RKO (cell line): ENCODE measurements at regions not wholly inside any gene's neighbourhood (a gene's known extent, or its start where the extent isn't known, plus 50 kb on each side); places are given as distances from the start of the nearest gene placed in this dataset.
"Not testable (repeated sequence)": the region's sequence is repeated elsewhere in the genome, so short reads cannot be mapped to it uniquely, and the experiment has no call there.

ENCODE experiments used
- DNase-seq: peaks from one replicate; pipeline ENCODE4 v3.0.0-alpha.2; 2016; ENCODE audit warnings: low spot score

GRCh38 chr21:38614558-38614957, 116.3 kb upstream of the ERG start:
- DNase-seq = no peak

DNA sequence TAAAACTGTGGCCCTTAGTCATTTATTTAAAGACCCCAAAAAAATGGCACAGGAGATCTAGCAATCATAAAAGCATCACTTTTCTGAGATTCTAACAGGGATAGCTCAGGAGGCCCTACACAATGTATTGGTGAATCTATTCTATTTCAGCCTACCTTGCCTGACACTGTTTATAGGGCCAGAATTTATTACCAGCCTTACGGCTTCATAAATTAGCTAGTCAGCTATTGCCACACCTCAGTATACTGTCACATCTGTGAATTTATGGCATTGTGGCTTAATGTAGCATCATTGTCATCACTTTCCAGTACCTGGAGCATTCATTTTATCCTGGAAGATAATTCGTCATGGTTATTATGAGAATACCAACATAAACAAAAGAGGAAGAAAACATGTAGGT, 121.2 kb upstream of the ERG start:
- DNase-seq = no peak

DNA sequence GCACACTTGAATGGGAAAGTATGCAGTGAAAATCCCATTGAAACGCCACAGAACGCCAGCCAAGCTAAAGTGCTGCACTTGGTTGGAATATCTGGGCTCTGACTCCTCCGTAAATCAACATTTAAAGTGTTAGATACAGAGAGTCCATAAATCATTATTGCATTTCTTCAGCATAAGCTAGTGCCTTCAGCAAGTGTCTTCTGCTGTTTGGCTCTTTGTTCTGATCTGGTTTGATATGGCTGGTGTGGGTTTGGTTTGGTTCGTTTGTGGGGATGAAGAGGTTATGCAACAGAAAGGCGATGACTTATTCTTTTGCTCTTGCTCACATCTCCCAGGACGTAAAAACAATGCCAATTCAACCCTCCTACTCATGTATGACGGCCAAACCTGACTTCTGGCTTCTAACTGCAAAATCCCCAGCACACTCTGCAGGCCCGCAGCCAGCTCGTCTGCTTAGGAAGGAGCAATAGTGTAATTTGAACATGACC, 121.8 kb upstream of the ERG start:
- DNase-seq = no peak

DNA sequence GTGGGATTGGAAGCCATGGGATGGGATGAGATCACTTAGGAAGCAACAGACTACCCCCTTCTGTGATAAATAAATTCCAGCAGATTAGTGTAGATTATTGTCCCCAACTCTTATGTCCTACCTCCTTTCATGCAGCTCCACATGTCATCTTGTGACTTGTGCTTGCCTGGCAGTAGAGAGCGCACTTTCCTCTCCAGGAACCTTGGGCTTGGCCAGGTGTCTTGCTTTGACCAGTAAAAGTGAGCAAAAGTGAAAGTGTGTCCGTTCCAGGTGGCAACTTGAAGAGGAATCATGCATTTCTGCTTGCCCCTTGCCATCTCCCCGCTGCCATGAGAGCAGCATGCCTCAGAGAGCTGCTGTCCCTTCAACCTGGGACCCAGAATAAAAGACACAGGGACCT, 122.9 kb upstream of the ERG start:
- DNase-seq = no peak

DNA sequence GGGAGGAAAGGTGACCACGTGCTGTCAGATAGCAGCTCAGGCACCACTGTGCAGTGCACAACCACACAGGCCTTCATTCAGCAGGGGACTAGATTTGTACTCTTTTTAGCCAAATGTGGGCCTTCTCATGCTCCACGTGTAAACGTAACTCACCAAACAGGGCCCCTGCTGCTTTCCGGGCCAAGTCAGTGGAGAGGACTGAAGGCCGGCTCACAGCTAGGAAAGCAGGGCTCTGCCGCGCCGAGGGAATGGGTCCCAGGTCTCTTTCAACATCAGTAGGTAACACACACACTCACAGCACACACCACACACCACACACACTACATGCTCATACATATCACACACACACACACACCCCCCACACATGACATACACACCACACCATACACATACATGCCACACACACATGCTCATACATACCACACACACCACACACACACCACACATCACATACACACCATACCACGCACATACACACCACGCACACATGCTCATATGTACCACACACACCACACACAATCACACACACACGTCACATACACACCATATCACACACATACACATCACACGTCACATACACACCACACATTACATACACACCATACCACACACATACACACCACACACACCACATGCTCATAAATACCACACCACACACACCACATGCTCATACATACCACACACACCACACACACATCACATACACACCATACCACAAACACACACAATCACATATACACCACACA, 124.0 kb upstream of the ERG start:
- no peak for DNase-seq

GRCh38 chr21:38622827-38623209, 124.5 kb upstream of the ERG start:
- DNase-seq = no peak

DNA sequence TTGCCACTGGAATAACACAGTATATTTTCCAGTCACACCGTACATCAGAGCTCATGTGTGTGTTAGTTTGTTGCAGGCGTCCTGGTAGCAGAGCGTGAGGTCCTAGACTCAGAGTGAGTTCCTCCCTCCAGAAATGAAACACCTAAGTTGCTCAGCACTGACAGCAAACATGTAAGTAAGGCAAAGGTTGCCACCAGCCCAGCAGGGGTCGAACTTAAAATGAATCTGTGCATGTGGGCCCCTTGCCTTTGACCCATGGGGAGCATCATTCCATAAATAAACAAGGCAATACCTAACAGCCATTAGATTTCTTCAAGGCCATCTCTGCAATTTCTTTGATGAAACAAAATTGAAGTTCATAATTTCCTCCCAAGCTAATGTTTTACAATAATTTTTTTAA, 125.3 kb upstream of the ERG start:
- no peak for DNase-seq

DNA sequence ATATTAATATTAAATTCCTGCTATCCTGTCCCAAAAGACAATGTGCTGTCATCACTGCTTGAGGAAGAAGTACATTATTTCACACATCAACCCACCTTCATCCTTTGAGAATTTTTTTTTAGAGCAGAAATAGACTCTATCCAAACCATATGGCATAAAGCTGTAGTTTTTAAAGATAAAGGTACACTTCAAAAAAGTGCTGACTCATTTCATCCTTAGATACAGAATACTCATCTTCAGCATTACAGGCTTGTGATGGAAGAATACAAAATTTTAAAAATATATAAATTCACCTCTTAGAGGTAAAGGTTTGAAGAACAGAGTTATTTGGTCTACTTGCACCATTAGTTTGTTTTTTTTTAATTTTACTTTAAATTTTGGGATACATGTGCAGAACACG, 126.7 kb upstream of the ERG start:
- no peak for DNase-seq

DNA sequence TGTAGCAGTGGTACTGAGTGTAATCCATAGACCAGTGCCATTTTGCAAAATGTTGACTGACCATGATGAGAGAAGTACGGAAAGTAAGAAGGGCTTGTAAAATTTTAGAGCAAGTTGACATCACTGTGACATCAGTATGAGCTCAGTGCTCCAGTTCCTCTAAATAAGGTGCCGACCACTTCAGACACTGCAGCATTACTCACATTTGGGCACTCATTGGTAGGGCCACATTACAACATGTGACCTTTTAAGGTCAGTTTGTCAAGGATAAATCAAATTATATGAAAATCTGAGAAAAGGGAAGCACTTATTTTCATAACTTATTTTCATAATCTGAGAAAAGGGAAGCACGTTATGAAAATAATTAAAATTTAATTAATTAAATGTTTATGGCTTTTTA, 128.0 kb upstream of the ERG start:
- DNase-seq = no peak

DNA sequence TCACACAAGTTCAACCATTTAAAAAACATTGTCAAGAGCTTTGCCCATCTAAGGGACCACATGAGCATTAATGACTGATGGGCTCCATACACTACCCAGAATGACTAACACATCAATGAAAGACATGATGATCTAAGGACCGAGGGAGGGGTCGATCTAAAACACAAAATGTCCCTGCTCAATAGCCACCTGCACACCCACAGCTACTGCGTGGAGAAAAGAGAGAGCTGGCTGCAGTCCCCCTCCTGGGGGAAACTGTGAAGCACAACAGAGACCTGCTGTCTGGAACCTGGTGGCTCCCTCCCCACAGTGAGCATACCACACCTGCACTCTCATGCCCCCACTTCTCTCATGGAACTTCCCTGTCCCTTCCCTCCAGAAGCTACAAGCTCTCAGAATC, 130.1 kb upstream of the ERG start:
- no peak for DNase-seq

DNA sequence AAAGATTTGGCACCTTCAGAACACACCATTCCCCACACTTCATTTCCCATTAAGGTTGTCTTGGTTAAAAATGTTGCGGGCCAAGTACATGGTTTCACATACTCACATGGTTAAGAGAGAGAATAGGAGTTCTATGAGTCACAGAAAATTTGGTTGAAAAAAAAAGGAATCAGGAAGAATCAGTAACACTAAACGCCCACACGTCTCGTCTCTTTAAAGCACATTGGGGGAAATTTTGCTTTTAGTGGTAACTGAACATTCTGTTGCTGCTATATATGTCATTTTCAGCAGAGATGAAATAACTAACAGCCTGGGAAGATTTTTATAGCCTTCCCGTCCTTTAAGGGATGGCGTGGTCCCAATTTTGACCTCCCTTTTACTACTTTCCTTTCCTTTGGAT, 132.9 kb upstream of the ERG start:
- DNase-seq = no peak

DNA sequence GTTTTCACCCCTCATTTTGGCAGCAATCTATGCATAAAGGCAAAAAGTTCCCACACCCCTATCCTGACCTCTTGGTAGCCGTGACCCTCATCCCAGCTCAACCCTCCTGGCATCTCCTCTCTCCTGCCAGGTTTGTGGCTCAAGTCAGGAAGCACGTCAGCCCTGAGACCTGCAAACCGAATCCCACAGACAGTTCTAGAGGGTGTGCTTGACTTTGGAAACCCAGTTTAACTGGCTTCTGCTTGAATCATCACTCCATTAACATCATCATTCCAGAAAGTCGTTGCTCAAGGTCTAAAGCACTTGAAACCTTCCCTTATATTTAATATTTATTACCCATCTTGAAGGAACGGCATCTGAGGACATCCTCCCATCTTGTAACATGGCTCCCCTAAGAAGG, 133.4 kb upstream of the ERG start:
- no peak for DNase-seq

DNA sequence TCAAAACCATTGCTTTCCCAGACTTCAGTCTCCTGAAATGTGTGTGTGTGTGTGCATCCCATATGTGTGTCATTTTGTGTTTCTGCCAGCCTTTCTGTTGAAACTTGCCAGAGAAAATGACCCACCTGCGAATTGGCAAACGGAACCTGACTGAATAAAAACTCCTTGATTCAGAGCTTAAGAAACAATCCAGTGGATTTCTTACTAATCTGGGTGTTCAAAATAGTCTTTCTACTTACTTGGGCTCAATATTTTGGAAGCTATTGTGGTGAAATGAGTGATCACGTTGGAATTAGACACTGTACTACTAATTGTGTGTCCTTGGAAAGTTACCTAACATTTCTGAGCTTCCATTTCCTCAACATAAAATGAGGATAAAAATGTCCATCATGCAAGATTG, 138.9 kb upstream of the ERG start:
- no peak for DNase-seq

- DNase-seq = no peak
Measured at GRCh38 chr21:38639571-38640354, 141.5 kb upstream of the ERG start.

DNA sequence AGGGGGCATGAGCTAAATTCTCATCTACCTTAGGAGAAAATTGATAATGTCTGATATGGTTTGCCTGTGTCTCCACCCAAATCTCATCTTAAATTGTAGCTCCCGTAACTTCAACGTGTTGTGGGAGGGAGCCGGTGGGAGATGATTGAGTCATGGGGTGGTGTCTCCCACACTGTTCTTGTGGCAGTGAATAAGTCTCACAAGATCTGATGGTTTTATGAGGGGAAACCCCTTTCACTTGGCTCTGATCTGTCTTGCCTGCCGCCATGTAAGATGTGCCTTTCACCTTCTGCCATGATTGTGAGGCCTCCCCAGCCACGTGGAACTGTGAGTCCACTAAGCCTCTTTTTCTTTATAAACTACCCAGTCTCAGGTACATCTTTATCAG, 142.1 kb upstream of the ERG start:
- not testable (repeated sequence) for DNase-seq

GRCh38 chr21:38643404-38644023, 145.2 kb upstream of the ERG start:
- no peak for DNase-seq

GRCh38 chr21:38645282-38645681, 147.0 kb upstream of the ERG start:
- peak; percentile 42 for DNase-seq

DNA sequence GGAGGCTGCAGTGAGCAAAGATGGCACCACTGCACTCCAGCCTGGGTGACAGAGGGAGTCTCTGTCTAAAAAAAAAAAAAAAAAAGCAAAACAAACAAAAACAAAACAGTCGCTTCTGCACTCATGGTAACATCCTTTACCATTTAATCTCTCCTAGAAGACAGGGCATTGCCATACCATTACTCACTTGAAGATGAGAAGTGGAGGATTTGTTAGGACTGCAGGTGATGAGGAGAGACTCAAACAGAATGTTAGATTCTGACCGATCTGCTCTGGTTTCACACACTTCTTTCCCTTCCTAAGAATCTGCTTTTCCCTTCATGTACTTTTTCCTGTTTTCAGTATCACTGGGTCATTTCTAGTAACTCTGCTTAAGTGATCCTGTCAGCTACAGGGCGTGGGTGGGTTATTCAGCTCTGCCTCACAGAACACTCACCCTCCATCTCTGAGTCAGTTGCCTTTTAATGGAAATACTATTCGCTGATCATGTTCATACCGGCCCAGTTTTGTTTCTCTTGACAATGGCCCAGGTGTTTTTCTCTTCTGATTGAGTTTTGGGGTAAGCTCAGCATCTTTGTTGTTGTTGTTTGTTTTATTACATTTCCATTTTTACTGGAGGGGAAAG, 148.0 kb upstream of the ERG start:
- peak; percentile 69 for DNase-seq

DNA sequence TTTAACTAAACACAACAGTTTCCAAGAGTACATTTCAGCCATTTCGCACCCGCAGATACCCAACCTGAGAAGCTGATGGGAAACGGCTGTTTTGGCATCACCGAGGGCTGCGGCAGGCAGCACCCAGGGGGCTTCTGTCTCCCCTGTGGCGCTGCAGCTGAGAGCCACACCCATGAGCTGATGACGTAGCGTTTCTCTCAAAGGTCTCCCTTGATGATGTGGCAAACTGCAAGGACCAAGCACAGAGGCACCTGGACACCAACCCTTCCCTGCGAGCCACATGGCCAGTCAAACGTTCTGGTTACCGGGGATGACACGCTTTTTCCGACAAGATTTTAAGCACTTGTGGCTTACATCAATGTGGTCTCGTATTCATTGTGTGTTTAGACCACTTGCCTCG, 150.8 kb upstream of the ERG start:
- DNase-seq = no peak

DNA sequence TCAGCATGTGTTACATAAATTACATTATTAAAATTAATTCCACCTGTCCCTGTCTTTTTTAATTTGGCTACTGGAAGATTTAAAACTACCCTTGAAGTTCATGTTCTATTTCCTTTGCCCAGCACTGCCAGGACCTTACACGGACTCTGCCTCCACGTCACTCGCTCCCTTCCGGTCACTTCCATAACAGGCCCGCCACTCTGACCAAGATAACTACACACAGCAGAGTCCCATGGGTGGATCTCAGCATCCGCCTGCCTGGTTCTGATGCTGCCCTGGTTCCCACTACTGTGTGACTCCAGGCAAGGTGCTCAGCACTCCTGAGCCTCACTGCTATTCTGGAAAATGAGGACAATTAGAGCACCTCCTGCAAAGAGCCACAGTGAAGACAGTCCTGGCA, 153.3 kb upstream of the ERG start:
- no peak for DNase-seq

DNA sequence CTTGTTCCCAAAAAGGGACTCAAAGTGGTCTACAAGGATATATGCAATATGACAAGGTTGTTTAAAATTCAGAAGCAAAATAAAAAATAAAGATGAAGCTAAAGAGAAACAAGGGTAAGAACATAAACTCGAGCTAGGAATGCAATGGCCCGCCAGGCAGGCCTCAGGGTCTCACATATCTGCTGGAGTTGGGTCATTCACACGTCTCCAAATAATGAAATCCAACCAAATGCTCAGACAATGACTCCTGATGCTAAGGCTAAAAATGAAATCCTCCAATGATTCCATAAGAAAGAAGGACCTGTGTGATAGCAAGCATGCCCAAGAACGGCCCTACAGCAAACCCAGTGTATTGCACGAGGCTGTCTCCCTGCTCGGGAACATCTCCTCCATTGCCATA, 153.3 kb upstream of the ETS2 start:
- DNase-seq = no peak

- DNase-seq = no peak
Measured at GRCh38 chr21:38654580-38654979, 151.1 kb upstream of the ETS2 start.

DNA sequence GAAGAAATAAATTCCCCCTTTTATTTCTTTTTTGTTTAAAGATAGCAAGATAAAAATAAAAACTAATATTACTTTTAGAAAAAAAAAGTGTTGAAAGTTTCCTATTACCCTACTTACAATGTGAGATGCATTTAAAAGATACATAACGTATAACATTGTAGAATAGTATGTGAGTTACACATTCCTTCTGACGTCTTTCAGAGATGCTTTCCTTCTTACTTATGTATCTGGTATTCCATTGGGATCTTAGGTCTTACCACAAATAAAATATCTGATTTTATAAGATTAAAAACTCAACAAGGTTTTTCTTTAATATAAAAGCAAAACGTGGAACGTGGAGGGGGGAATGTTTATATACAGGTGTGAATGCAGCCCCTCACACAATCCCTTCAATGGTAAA, 147.2 kb upstream of the ETS2 start:
- DNase-seq = no peak
